ENCODE measurements at regions not wholly inside any gene's neighbourhood (a gene's known extent, or its start where the extent isn't known, plus 50 kb on each side); places are given as distances from the start of the nearest gene placed in this dataset.

DNA sequence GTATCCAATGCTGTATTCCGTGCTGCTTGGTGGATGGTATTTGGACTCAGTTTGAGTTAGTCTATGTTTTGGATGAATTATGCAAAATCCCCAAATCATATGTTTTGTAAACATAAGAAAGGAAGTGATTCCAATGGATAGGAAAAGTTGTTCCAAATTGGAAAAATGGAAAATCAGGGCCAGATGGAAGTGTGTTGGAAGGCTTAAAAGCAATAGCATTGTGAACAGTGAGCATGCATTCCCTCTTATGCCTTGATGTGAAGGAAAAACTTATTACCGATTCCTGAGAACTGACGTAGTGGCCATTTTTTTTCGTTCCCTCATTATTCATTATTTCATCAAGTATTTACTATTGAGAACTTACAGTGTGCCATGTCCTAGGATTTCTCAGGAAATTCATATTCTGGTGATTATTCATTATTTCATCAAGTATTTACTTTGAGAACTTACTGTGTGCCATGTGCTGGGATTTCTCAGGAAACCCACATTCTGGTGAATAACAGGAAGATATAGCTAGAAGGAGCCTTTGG, 144.1 kb upstream of the TPRG1 start:
- TF ChIP-seq, protein P1, sequence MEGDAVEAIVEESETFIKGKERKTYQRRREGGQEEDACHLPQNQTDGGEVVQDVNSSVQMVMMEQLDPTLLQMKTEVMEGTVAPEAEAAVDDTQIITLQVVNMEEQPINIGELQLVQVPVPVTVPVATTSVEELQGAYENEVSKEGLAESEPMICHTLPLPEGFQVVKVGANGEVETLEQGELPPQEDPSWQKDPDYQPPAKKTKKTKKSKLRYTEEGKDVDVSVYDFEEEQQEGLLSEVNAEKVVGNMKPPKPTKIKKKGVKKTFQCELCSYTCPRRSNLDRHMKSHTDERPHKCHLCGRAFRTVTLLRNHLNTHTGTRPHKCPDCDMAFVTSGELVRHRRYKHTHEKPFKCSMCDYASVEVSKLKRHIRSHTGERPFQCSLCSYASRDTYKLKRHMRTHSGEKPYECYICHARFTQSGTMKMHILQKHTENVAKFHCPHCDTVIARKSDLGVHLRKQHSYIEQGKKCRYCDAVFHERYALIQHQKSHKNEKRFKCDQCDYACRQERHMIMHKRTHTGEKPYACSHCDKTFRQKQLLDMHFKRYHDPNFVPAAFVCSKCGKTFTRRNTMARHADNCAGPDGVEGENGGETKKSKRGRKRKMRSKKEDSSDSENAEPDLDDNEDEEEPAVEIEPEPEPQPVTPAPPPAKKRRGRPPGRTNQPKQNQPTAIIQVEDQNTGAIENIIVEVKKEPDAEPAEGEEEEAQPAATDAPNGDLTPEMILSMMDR (IDR thresholded peaks at IDR 0.05; ENCODE audit: insufficient read depth, low read length, poor library complexity, severe bottlenecking): no peak
- TF ChIP-seq EZH2phosphoT487 (conservative IDR thresholded peaks at IDR 0.05; ENCODE audit: low read length): no peak
